Activated CD4-positive, alpha-beta T cell treated with anti-CD3 and anti-CD28 coated beads, Interleukin-2, amount 10 ng/mL, durations not matched to agents 24 days and 14 days (primary cell): ENCODE measurements at regions not wholly inside any gene's neighbourhood (a gene's known extent, or its start where the extent isn't known, plus 50 kb on each side); places are given as distances from the start of the nearest gene placed in this dataset.
A peak's percentile ranks its signal among the peaks of the same experiment; 100 is the strongest.
"Not testable (repeated sequence)": the region's sequence is repeated elsewhere in the genome, so short reads cannot be mapped to it uniquely, and the experiment has no call there.

ENCODE experiments used
- DNase-seq: peaks from one replicate; pipeline ENCODE4 v3.0.0; 2022
- H3K27ac Mint-ChIP-seq: one replicate; pipeline ENCODE4 v1.8.0; 2022; ENCODE audit warnings: mild to moderate bottlenecking, mixed read lengths
- H3K27me3 Mint-ChIP-seq: one replicate; pipeline ENCODE4 v1.8.0; 2022; ENCODE audit warnings: mixed read lengths
- H3K36me3 Mint-ChIP-seq: one replicate; pipeline ENCODE4 v1.8.0; 2022; ENCODE audit warnings: low read depth, mild to moderate bottlenecking, mixed read lengths
- H3K4me1 Mint-ChIP-seq: one replicate; pipeline ENCODE4 v1.8.0; 2021; ENCODE audit warnings: mixed read lengths
- H3K4me3 Mint-ChIP-seq: one replicate; pipeline ENCODE4 v1.8.0; 2022; ENCODE audit warnings: mild to moderate bottlenecking, moderate library complexity, mixed read lengths
- H3K9me3 Mint-ChIP-seq: one replicate; pipeline ENCODE4 v1.8.0; 2021; ENCODE audit warnings: mixed read lengths
- intact Hi-C: fragments of 100-400 bp; cut with micrococcal nuclease; formaldehyde crosslinking; loops from one replicate; pipeline ENCODE4 v1.15.1; 2023

DNA sequence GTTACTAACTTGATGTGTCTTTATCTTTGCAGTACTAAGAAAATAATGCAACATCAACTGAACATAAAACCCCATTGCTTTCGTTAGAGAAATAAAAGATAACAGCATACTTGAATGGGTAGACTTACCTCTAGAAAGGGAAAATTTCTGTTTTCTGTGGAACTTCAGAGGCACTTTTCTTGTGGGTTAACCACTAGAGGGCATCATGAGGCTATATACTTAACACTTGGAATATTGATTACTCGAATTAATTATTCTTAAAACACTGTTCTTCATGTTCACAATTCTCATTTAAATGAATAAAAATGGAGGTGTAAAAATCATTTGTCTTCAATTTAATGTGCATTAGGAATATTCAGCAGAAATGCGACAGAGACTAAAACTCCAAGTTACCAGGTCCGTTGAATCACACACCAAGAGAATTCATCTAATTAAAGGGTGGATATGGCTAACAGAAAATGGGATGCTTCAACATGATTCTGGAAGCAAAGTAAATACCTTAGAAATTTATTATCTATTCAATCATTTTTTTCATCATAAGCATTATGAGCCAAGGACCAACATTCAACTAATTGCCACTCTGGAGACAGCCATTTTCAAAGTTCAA, 330.8 kb upstream of the PREP start:
- intact Hi-C loops = loop anchor here (1.0 to 10.0 kb wide), 7 partner anchors 149 to 561 kb away; no protein-coding TSS in a partner anchor
- Mint-ChIP-seq H3K9me3 (peaks cover 11% of the 10 kb centered on the region), H3K36me3 (peaks cover 13% of the 10 kb centered on the region), H3K4me1 (peaks cover 17% of the 10 kb centered on the region), H3K27ac (no peak overlapping the region), H3K27me3 (peaks cover 2% of the 10 kb centered on the region), H3K4me3 (no peak overlapping the region)
- no peak for DNase-seq

DNA sequence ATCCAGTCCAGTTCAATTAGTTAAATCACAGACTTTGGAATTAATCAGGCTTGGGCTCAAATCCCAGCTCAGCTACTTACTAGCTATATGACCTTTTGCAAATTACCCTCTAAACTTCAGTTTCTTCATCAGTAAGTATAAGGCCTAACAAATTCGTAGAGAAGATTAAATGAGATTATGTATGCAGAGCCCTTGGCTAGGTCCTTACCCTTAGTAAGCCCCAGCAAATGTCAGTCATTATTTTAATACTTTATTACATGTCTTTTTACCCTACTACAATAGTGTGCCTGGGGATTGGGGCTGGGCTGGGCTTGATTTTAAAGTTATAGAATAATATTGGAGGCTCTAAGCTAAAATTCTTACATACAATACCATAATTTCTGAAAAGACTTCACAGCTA, 326.1 kb upstream of the PREP start:
- Mint-ChIP-seq H3K27me3 (peaks cover 12% of the 10 kb centered on the region), H3K27ac (no peak overlapping the region), H3K4me3 (no peak overlapping the region), H3K9me3 (peaks cover 4% of the 10 kb centered on the region), H3K36me3 (no peaks in the 10 kb centered on the region), H3K4me1 (peaks cover 7% of the 10 kb centered on the region)
- intact Hi-C loops = no loop called here
- no peak for DNase-seq

DNA sequence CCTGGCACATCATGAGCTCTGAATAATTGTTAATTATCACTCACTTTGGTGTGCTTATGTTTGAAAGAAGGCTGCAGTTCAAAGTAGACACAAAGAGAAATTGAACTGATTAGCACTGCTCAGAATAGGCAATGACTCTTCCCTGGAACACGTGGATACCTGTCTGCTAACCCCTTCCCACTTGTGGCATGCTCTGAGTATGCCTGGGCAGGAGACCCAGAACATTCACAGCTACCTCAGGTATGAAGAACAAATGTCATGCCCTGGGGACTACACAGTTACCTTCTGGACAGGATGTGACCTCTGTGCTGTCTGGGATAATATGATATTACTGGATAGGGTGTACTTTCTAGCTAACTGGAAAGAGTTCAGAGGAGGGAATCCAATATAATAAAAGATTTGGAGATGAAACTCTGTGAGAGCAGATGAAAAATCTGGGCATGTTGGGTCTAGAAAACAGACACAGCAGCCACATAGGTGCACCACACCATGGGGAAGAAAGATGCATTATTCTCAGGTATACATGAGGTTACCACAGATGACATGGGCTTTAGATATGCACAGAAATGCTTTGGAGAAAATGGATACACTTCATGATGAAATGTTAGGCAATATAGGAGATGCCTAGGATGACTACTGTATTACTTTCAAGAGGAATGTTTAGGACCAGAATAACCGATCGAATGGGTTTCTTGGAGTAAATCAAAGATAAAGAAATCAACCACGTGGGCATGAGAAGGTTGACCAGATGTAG, 324.2 kb upstream of the PREP start:
- DNase-seq = no peak
- Mint-ChIP-seq H3K4me1 (peaks cover 6% of the 10 kb centered on the region), H3K9me3 (peaks cover 4% of the 10 kb centered on the region), H3K27me3 (peaks cover 13% of the 10 kb centered on the region), H3K27ac (no peak overlapping the region), H3K36me3 (no peaks in the 10 kb centered on the region), H3K4me3 (no peak overlapping the region)
- intact Hi-C loops = no loop called here

DNA sequence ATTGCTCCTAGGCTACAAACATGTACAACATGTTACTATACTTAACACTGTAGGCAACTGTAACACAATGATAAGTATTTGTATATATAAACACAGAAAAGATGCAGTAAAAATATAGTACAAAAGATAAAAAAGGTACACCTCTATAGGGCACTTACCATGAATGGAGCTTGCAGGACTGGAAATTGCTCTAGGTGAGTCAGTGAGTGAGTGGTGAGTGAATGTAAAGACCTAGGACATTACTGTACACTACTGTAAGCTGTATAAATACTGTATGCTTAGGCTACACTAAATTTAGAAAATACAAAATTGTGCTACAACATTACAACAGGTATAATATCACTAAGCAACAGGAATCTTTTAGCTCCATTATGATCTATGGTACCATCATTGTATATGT, 312.0 kb upstream of the PREP start:
- Mint-ChIP-seq H3K4me1 (no peaks in the 10 kb centered on the region), H3K4me3 (no peak overlapping the region), H3K36me3 (peaks cover 5% of the 10 kb centered on the region), H3K27ac (no peak overlapping the region), H3K27me3 (peaks cover 5% of the 10 kb centered on the region), H3K9me3 (peaks cover 24% of the 10 kb centered on the region)
- intact Hi-C loops = no loop called here
- no peak for DNase-seq

GRCh38 chr6:105713474-105714118, 310.7 kb upstream of the PREP start:
- no peak for DNase-seq
- Mint-ChIP-seq H3K9me3 (peaks cover 28% of the 10 kb centered on the region), H3K4me1 (no peaks in the 10 kb centered on the region), H3K27ac (no peak overlapping the region), H3K4me3 (no peak overlapping the region), H3K27me3 (peaks cover 9% of the 10 kb centered on the region), H3K36me3 (peaks cover 5% of the 10 kb centered on the region)
- intact Hi-C loops = no loop called here

DNA sequence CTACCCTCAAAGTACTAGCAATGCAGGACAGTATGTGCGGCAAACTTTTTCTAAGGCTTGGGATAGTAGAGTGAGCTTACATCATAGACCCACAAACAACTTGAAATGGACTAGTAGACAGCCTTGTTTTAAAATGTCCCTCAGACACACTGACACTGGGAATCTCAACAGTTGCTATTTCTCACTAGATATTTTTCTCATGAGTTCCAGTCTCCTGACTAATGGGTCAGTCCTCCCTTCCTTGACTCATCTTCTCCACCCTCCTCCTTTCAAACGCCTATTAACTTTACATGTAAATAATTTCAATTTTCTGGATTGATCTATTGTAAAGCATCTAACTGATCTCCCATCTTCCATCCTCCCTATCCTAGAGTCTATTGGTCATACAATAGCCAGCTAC, 308.3 kb upstream of the PREP start:
- Mint-ChIP-seq H3K27ac (no peak overlapping the region), H3K4me1 (no peaks in the 10 kb centered on the region), H3K36me3 (peaks cover 5% of the 10 kb centered on the region), H3K27me3 (peaks cover 9% of the 10 kb centered on the region), H3K9me3 (peaks cover 28% of the 10 kb centered on the region), H3K4me3 (no peak overlapping the region)
- intact Hi-C loops = no loop called here
- no peak for DNase-seq

GRCh38 chr6:105705608-105706007, 302.7 kb upstream of the PREP start:
- H3K36me3 Mint-ChIP-seq = peaks cover 2% of the 10 kb centered on the region
- intact Hi-C loops = no loop called here

DNA sequence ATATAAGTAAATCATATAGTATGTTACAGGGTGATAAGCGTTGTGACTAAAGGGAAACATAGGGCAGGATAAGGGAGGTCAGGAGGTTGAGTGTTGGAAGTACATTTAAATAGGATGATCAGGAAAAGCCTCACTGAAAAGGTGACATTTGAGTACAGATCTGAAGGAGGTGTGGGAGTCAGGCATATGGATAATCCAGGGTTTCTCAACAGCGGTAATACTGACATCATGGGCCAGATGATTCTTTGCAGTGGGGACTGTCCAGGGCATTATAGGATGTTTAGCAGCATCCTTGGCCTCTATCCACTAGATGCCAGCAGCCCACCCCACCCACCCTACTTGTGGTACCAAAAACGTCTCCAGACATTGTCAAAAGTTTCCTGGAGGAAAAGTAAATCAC, 292.6 kb upstream of the PREP start:
- Mint-ChIP-seq H3K27ac (no peak overlapping the region), H3K36me3 (no peaks in the 10 kb centered on the region), H3K9me3 (peaks cover 18% of the 10 kb centered on the region), H3K4me3 (no peak overlapping the region), H3K4me1 (peaks cover 7% of the 10 kb centered on the region), H3K27me3 (peaks cover 19% of the 10 kb centered on the region)
- intact Hi-C loops = no loop called here
- DNase-seq = no peak

More at GRCh38 chr6:105705608-105706007, 302.7 kb upstream of the PREP start:
- Mint-ChIP-seq H3K4me1 (no peaks in the 10 kb centered on the region), H3K9me3 (peaks cover 13% of the 10 kb centered on the region), H3K4me3 (no peak overlapping the region), H3K27me3 (peaks cover 11% of the 10 kb centered on the region), H3K27ac (no peak overlapping the region)
- DNase-seq = no peak

DNA sequence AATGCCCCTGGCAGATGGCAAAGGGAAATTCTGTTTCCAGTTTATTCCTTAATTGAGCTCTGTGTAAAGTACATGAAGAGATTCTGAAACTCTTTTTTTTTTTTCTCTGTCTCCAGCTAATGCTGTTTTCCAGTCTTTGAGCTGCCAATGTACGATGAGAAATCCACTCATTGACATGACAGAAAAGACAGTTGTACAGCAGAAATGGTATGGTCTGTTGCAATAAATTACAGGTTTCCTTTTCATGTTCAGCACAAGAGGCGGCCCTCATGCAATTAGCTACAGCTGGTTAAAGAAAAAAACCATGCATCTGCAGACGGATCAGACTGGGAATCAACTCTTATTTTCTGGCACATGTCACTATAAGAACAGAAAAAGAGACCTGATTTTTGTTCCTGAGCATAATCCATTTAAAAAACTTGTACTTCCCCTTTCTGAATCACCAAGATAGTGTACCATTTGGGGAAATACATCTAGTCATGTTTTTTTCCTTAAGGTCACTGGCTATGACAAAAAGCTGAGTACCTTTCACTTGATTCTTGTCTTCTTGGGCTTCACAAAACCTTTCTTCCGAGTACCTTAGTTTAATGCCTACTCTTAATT, 289.8 kb upstream of the PREP start:
- DNase-seq = peak; percentile 36
- Mint-ChIP-seq H3K4me1 (peaks cover 4% of the 10 kb centered on the region), H3K4me3 (no peak overlapping the region), H3K27me3 (peaks cover 17% of the 10 kb centered on the region), H3K27ac (peak overlapping the region; percentile 3), H3K9me3 (peaks cover 31% of the 10 kb centered on the region), H3K36me3 (no peaks in the 10 kb centered on the region)
- intact Hi-C loops = no loop called here

- peaks cover 4% of the 10 kb centered on the region for H3K4me1 Mint-ChIP-seq
- H3K27me3 Mint-ChIP-seq = peaks cover 15% of the 10 kb centered on the region
- no peak overlapping the region for H3K27ac Mint-ChIP-seq
- DNase-seq = peak; percentile 38
- H3K9me3 Mint-ChIP-seq = peaks cover 32% of the 10 kb centered on the region
- no peak overlapping the region for H3K4me3 Mint-ChIP-seq
- intact Hi-C loops = no loop called here
- H3K36me3 Mint-ChIP-seq = no peaks in the 10 kb centered on the region
These were observed 289.1 kb upstream of the PREP start for GRCh38 chr6:105691971-105692370.

DNA sequence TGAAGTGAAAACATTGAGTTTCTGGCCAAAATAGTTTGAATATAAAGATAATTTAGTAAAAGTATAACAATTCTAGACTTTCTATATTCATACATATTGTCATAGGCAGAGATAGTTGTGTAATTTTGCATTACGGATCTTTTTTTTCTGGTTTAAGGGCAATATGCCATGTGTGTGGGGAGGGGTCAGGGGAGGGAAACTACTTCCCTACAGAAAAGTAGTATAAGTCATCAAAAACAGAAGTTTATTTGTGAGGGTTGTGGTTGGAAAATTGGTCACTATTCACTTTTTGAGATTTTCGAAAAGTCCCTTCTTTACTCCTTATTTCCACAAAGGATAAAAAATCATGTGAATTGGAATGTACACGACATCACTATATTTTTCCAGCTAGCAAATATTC, 288.2 kb upstream of the PREP start:
- peaks cover 4% of the 10 kb centered on the region for H3K4me1 Mint-ChIP-seq
- intact Hi-C loops = no loop called here
- H3K36me3 Mint-ChIP-seq = no peaks in the 10 kb centered on the region
- peaks cover 15% of the 10 kb centered on the region for H3K27me3 Mint-ChIP-seq
- peaks cover 34% of the 10 kb centered on the region for H3K9me3 Mint-ChIP-seq
- H3K27ac Mint-ChIP-seq = no peak overlapping the region
- no peak overlapping the region for H3K4me3 Mint-ChIP-seq
- DNase-seq = no peak

GRCh38 chr6:105688573-105688972, 285.7 kb upstream of the PREP start:
- Mint-ChIP-seq H3K9me3 (peaks cover 43% of the 10 kb centered on the region), H3K4me1 (peaks cover 4% of the 10 kb centered on the region), H3K4me3 (no peak overlapping the region), H3K36me3 (no peaks in the 10 kb centered on the region), H3K27ac (no peak overlapping the region), H3K27me3 (peaks cover 7% of the 10 kb centered on the region)
- DNase-seq = peak; percentile 52
- intact Hi-C loops = no loop called here

GRCh38 chr6:105686793-105687192, 283.9 kb upstream of the PREP start:
- intact Hi-C loops, H3K27ac Mint-ChIP-seq, H3K36me3 Mint-ChIP-seq, H3K27me3 Mint-ChIP-seq, DNase-seq, H3K4me1 Mint-ChIP-seq, H3K4me3 Mint-ChIP-seq: not testable (repeated sequence)
- peaks cover 44% of the 10 kb centered on the region for H3K9me3 Mint-ChIP-seq

GRCh38 chr6:105681061-105681460, 278.2 kb upstream of the PREP start:
- Mint-ChIP-seq H3K36me3 (no peaks in the 10 kb centered on the region), H3K9me3 (peaks cover 25% of the 10 kb centered on the region), H3K27me3 (peaks cover 4% of the 10 kb centered on the region), H3K4me1 (peaks cover 3% of the 10 kb centered on the region), H3K27ac (no peak overlapping the region), H3K4me3 (no peak overlapping the region)
- intact Hi-C loops = no loop called here
- DNase-seq = no peak
